ENCODE measurements at regions not wholly inside any gene's neighbourhood (a gene's known extent, or its start where the extent isn't known, plus 50 kb on each side); places are given as distances from the start of the nearest gene placed in this dataset.

DNA sequence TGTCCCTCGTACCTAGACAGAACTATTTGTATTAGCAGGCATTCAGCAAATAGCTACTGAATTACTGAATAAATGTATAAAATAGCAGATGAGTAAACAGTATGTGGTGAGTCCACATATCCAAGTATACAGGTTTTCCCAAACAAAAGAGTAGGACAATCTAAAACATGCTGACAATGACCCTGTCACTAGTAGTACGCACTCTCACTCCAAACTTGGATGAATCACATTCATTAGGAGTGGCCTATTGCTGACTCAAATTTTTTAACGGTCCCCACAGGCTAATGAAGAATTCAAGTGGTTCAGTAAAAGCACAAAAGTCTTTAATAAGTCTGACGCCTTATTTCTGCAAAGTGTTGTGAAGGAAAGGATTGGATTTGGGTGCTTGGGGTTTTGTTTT, 449.3 kb upstream of the THBS1 start:
- no peak for DNase-seq

GRCh38 chr15:39132070-39132469, 448.8 kb upstream of the THBS1 start:
- no peak for DNase-seq

- DNase-seq = no peak
Measured at GRCh38 chr15:39132954-39133600, 447.8 kb upstream of the THBS1 start.

DNA sequence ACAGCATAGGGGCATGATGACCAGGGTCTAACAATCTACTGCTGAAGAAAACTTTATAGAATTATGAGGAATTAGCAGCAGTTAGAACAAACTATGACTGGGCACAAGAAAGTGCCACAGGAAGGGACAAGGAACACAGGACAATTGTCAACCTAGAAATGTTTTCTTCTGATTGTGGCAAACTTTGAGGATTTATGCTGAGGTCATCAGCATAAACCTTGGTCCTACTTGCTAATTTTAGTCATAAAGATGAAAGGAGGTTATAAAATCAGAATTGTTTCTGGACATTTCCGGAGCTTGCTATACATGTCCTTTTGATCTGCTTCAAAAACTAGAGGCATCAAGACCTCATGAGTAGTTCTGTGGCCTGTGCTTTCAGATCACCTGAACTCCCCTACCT, 446.6 kb upstream of the THBS1 start:
- DNase-seq = no peak

DNA sequence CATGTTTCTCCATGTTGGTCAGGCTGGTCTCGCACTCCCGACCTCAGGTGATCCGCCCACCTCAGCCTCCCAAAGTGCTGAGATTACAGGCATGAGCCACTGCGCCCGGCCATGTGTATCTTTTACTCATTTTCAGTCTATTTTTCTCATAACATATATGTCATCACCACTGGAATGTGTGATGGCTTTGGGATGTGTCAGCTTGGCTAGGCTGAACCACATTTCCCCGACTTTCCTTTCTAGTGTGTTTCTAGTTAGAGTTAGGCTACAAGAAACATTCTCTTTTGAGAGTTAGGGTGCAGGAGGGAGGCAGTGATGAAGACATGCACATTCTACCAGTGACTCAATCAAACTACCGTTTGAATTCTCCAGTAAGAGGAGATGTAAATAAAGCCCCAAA, 444.9 kb upstream of the THBS1 start:
- no peak for DNase-seq

DNA sequence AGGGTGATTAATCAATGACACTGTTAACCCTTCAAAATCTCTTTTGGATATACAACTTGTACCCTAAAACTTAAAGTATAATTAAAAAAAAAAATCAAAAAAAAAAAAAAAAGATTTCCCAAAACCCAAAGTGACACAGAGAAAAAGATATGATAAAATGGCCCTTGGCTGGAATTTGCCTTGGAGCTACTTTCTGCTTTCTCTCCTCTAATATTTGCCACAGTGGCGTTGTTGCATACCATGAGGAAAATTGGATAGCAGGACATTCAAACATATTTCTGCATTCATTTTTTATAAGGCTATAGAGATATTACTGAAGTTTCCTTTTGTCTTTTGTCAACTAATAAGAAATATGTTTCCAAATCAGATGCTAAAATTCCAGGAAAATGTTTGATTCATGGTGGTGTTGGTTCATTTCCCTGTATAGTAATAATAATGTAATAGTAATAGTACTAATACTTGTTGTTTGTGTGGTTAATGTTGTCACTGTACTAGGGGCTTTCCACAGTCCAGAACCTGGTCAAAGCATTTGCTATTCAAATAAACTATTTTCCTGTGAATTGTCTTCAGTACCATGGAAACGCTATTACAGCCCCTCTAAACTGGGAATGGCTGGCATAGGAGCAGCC, 441.3 kb upstream of the THBS1 start:
- no peak for DNase-seq

DNA sequence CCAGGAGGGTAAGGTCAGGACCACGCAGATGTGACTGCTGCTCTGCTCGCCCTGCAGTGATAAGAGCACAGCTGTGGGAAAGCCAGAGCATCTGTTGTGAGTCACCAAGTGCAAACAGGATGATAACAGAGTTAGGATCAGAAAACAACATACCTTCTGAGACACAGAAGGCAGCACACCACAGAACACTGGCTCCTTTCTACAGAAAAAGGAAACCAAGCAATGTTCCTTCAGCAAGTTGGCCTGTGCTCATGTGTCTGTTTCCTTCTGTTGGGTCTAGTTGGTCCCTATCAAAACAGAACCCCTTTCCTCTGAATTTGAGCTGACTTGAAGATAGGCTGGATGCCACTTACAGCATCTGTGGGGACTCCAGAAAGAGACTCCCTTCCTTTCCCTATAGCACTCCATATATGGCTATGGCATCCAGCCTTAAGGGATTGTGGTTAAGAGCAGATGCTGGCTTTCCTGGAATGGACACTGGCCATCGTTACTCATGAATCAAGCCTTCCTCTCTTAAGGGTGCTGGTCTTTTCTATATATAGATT, 440.7 kb upstream of the THBS1 start:
- DNase-seq = no peak

DNA sequence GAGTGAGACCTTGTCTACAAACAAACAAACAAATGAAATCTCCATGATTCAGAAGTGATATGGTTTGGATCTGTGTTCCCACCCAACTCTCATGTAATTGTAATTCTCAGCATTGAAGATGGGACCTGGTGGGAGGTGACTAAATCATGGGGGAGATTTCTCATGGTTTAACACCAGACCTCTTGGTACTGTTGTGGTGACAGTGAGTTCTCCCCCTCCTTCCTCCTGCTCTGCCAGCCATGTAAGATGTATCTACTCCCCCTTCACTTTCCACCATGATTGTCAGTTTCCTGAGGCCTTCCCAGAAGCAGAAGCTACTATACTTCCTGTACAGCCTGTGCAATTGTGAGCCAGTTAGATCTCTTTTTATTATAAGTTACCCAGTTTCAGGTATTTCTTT, 438.4 kb upstream of the THBS1 start:
- no peak for DNase-seq

GRCh38 chr15:39143479-39143878, 437.4 kb upstream of the THBS1 start:
- no peak for DNase-seq

DNA sequence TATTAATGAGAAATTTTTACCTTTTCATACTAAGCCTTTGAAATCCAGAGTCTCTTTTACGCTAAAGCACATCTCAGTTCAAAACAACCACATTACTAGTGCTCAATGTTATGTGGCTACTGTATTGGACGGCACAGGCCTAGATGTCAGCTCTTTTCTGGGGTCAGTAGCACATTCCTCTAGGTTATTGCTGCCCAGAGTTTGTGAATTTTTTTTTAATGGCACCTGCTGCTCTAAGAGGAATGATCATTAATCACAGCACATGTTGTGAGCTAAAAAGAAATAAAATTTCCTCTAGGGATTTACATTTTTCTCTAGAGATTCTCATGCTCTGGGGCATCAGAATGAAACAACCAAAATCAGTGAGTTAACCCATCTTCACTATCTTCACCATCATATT, 436.8 kb upstream of the THBS1 start:
- DNase-seq = no peak

GRCh38 chr15:39144613-39145499, 436.0 kb upstream of the THBS1 start:
- no peak for DNase-seq

DNA sequence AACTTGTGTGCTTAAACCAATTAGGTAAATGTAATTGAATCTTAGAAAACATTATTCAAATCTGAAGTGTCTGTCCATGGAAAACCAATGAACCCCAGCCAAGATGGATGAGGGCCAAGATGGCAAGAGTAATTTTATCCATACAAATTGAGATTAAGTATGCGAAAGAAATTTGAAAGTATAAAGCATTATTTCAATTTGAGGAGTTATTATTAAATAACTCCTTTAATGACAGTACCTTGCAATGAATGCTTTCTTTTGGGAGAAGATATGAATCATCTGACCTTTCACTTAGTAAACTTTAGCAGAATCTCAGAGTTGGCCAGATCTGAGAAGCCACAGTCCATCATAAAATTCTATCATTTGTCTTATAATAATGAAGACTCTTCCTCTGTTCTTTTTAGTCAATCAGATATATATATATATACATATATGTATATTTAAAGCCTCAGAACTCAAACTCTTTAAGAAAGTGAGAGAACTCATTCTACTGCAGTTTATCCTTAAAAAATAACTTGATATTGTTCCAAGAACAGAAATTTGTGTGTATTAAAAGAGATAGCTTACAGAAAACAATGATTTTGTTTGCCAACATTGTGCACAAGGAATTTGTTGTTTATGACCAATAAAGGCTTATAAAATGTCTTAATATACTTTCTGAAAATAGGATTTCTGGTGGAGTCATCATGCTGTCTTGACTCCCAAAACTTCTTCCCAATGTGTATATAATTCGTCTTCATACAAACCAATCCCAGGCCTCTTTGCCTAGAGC, 434.8 kb upstream of the THBS1 start:
- DNase-seq = no peak

DNA sequence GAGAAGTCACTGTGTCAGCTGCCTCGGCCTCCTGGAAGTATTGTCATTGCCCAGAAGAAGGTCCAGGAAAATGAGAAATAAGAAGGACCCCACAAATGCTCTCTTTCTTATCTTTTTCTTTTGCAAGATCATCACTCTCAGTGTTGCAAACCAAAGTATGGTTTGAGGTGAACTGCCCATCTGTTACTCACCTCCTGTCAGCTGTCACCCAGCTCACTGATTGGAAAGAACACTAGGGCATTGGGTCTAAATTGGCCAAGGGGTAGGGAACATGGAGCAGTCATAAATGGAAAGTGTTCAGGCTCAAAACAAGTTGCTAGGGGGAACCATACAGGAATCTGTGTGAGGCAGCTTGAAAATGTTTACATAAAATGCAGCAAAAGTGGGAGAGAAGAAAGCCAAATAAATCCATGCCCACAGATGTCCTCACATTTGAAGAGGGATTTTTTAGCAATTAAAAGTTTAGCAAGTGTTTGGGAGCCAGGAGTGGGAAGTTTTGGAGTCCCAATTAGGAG, 431.2 kb upstream of the THBS1 start:
- DNase-seq = no peak

DNA sequence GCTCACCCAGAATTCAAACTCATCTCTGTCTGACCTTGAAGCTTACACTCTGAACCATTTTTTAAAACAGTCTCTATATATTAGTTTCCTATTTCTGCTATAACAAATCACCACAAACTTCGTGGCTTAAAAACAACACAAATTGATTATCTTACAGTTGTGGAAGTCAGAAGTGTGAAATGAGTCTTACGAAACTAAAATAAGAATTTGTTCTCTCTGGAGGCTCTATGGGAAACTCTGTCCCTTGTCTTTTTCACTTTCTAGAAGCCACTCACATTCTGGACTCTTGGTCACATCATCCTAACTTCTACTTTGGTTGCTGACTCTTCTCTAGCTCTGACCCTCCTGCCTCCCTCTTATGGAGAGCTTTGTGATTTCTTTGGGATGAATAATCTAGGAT, 429.3 kb upstream of the THBS1 start:
- no peak for DNase-seq

- DNase-seq = no peak
Measured at GRCh38 chr15:39153058-39153714, 427.7 kb upstream of the THBS1 start.

DNA sequence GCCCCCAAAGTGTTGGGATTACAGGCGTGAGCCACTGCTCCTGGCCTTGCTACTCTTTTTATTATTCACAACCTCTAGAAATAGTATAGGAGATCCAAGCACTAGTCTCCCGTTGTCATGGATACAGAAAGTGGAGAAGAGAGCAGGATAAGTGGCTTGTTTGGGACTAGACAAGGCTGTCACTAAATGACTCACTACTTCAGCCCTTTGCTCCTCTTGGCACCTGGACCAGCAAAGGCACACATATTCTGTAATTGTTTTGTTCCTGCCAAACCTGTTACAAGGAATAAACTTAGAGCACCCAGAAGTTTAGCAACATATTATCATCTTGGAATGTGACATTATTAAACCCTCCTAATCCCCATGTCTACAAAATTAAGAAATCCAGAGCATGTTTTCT, 427.2 kb upstream of the THBS1 start:
- DNase-seq = no peak

GRCh38 chr15:39154227-39154638, 426.6 kb upstream of the THBS1 start:
- no peak for DNase-seq

DNA sequence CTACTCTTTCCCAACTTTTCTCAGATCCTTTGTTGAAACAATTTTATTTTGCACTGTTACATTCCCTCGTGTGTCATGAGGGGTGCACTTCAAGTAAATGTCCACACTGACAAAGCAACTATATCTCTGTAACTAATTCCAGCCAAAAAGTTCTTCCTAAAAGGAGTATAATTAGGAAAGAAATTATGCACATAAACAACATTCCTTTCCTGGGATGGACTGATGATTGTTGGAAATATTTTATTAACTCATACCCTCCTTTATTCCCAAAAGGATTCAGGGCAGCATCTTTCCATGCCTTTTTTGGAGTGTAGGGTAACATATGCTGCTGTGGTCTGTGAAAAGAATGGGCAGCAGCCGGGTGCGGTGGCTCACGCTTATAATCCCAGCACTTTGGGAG, 426.1 kb upstream of the THBS1 start:
- no peak for DNase-seq

DNA sequence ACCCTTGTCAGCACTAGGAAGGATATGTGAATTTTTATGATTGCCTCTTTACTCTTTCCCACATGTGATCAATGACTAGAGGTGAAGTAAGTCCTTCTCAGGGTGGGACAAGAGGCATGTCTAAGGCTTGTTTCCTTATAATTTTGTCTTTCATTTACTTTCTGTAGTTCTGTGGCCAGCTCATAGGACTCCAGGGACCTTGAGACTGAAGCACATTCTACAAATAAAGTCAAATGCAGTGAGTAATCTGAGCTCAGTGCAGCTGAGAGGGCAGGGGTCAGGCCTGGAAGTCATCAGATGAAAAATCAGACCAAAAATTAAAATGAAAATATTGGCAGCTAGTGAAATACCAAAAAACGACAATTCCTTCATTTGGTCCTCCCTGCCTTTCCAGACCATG, 424.7 kb upstream of the THBS1 start:
- no peak for DNase-seq

DNA sequence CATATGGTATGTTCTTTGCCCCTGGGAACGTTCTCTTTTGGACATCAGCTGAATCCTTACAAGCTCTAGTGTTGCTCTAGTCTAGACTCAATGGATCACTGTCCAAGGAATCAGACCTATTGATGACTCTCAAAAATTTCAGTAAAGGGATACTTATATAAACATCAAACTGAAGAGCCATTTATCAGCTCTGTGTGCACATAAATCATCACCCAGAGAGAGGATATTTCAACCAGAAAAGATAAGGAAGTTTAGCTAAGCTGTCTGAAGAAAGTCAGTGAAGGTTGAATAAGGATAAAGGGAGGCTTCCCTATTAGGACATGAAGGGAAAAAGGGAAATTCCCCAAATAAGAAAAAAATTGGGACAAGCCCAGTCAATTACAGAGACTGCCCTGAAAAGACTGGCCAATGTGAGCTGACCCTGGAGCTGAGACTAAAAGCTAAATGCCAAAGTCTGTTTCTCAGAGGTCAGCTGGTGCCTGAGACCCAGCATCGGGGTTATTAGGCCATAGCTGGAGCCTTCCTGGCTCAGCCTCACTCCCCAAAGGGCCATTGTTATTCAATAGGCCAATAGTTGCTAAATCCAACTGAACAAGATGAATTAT, 424.1 kb upstream of the THBS1 start:
- no peak for DNase-seq

GRCh38 chr15:39157882-39158281, 423.0 kb upstream of the THBS1 start:
- no peak for DNase-seq

- DNase-seq = no peak
Measured at GRCh38 chr15:39159833-39160232, 421.0 kb upstream of the THBS1 start.

All from activated T-cell treated with anti-CD3 and anti-CD28 coated beads for 4 hours (primary cell).